K562 (cell line): ENCODE measurements at regions not wholly inside any gene's neighbourhood (a gene's known extent, or its start where the extent isn't known, plus 50 kb on each side); places are given as distances from the start of the nearest gene placed in this dataset.

ENCODE experiments used
- ADNP ChIP-seq: fragments of 200-800 bp; sonication (Bioruptor generic); IDR thresholded peaks from 2 replicates; pipeline ENCODE4 v1.6.1; 2016; ENCODE audit warnings: missing genetic modification characterization, missing compliant biosample characterization
- HDAC1 ChIP-seq, 2 experiments: fragments of 450-650 bp; IDR thresholded peaks; 2 replicates each; pipeline ENCODE4 v1.6.1; 2016 to 2017; ENCODE audit warnings: inconsistent platforms in 1 of 2, mild to moderate bottlenecking in 1 of 2, moderate library complexity in 1 of 2
- POLR2AphosphoS5 ChIP-seq: IDR thresholded peaks from 2 replicates; pipeline ENCODE4 v1.6.1; 2011; ENCODE audit warnings: mild to moderate bottlenecking, low read depth, low read length, moderate library complexity; ENCODE audit not compliant: control insufficient read depth, insufficient read depth
- TCF7 ChIP-seq: sonication (generic); IDR thresholded peaks from 2 replicates; pipeline ENCODE4 v1.6.1; 2016; ENCODE audit warnings: antibody characterized with exemption, borderline replicate concordance
- TF ChIP-seq, protein P1 (sequence below), 3 experiments: IDR thresholded peaks in 2 of 3; conservative IDR thresholded peaks in 1 of 3; 2 replicates each; pipeline ENCODE4 v1.5.1; 2011 to 2012; ENCODE audit warnings: low read length in 3 of 3, mild to moderate bottlenecking in 3 of 3, control low read depth in 2 of 3, improper control_type of control experiment in 1 of 3, inconsistent platforms in 1 of 3, low read depth in 1 of 3, mixed read lengths in 1 of 3, moderate library complexity in 1 of 3; ENCODE audit not compliant: insufficient read depth in 2 of 3

DNA sequence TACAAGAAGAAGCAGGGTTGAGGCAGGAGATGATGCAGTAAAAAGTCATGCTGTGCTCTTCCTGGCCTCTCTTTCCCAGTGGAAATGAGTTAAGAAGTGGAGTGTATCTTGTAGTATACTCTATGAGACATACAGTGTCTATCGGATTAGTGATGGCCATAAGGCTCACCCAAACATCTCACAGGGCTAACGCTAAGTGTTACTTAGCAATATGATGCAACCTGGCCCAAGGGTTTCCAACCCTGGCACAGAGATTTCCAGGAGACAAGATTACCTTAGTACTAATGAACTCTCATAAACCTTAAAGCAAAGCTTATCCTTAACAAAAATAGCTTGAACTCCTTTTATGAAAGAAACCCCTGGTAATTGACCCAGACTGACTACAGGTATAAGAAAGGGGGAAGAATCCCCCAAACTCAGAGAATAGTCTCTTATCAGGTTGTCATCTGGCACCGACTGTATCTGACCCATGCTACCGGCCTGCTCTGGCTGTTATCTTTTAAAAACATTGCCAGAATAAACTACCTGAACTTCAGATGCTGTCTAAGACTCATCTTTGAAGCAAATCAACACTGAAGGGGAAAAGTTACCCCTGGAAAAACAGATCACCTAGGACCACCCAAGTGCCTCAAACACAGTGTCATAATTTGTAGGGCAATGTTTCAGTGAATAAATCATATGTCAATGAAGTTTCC, 1002.0 kb downstream of the REEP3 start:
- TF ChIP-seq POLR2AphosphoS5 (no peak), HDAC1 (IDR thresholded peaks at IDR 0.05) (no peak), TCF7 (no peak), ADNP (tag) (no peak)
- TF ChIP-seq, protein P1, sequence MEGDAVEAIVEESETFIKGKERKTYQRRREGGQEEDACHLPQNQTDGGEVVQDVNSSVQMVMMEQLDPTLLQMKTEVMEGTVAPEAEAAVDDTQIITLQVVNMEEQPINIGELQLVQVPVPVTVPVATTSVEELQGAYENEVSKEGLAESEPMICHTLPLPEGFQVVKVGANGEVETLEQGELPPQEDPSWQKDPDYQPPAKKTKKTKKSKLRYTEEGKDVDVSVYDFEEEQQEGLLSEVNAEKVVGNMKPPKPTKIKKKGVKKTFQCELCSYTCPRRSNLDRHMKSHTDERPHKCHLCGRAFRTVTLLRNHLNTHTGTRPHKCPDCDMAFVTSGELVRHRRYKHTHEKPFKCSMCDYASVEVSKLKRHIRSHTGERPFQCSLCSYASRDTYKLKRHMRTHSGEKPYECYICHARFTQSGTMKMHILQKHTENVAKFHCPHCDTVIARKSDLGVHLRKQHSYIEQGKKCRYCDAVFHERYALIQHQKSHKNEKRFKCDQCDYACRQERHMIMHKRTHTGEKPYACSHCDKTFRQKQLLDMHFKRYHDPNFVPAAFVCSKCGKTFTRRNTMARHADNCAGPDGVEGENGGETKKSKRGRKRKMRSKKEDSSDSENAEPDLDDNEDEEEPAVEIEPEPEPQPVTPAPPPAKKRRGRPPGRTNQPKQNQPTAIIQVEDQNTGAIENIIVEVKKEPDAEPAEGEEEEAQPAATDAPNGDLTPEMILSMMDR (IDR thresholded peaks at IDR 0.05 in 2 of 3, conservative IDR thresholded peaks at IDR 0.05 in 1 of 3; ENCODE audit: insufficient read depth in 2 of 3, low read depth in 1 of 3, low read length in 3 of 3) = no peak
